Transverse colon (tissue), 4 donors: ENCODE measurements at regions not wholly inside any gene's neighbourhood (a gene's known extent, or its start where the extent isn't known, plus 50 kb on each side); places are given as distances from the start of the nearest gene placed in this dataset.

Experiments used
- EP300 ChIP-seq: sonication (generic); formaldehyde crosslinking; IDR thresholded peaks from one replicate; pipeline ENCODE4 v1.6.1; 2017; ENCODE audit warnings: antibody characterized with exemption, low read depth
- POLR2A ChIP-seq: fragments of 450-650 bp; IDR thresholded peaks from one replicate; pipeline ENCODE4 v1.6.1; 2016; ENCODE audit warnings: antibody characterized with exemption, mild to moderate bottlenecking, moderate library complexity
- POLR2AphosphoS5 ChIP-seq, 3 donors: sonication (generic); formaldehyde crosslinking; IDR thresholded peaks; one replicate each; pipeline ENCODE4 v1.6.1; 2016; ENCODE audit warnings: antibody characterized with exemption in 3 of 3
- TF ChIP-seq, protein P1 (sequence below), 5 experiments: fragments of 200-600 bp in 3 of 5; fragments of 450-650 bp in 2 of 5; sonication (generic) in 3 of 5; IDR thresholded peaks; 1 replicate in 2 of 5; 2 replicates in 3 of 5; pipeline ENCODE4 v1.5.1; 2016 to 2017; ENCODE audit warnings: antibody characterized with exemption in 5 of 5, inconsistent platforms in 3 of 5, mild to moderate bottlenecking in 2 of 5, moderate library complexity in 1 of 5

DNA sequence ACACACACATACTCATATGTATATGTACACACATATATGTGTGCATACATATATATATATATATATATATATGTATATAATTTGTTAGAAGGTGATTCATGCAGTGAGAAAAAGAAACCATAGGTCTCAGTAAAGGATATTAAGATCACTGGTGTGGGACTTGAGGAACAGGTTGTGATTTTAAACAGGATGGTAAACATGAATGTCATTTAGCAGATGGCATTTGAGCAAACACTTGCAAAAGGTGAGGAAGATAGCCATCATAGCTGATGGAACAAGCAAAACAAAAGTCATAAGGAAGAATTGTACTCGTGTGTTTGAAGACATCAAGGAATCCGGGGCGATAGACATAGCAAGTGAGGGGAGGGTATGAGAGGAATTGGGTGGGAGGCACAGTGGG, 784.5 kb downstream of the TSN start:
- no peak for TF ChIP-seq POLR2A
- TF ChIP-seq, protein P1, sequence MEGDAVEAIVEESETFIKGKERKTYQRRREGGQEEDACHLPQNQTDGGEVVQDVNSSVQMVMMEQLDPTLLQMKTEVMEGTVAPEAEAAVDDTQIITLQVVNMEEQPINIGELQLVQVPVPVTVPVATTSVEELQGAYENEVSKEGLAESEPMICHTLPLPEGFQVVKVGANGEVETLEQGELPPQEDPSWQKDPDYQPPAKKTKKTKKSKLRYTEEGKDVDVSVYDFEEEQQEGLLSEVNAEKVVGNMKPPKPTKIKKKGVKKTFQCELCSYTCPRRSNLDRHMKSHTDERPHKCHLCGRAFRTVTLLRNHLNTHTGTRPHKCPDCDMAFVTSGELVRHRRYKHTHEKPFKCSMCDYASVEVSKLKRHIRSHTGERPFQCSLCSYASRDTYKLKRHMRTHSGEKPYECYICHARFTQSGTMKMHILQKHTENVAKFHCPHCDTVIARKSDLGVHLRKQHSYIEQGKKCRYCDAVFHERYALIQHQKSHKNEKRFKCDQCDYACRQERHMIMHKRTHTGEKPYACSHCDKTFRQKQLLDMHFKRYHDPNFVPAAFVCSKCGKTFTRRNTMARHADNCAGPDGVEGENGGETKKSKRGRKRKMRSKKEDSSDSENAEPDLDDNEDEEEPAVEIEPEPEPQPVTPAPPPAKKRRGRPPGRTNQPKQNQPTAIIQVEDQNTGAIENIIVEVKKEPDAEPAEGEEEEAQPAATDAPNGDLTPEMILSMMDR (IDR thresholded peaks at IDR 0.05), result no peak
- TF ChIP-seq POLR2AphosphoS5 (IDR thresholded peaks at IDR 0.05), result no peak
- TF ChIP-seq EP300, result no peak
